Activated T-cell treated with anti-CD3 and anti-CD28 coated beads, Interleukin-2, amount 50 U/mL, for 4 hours (primary cell): ENCODE measurements at regions not wholly inside any gene's neighbourhood (a gene's known extent, or its start where the extent isn't known, plus 50 kb on each side); places are given as distances from the start of the nearest gene placed in this dataset.
"Not testable (repeated sequence)": the region's sequence is repeated elsewhere in the genome, so short reads cannot be mapped to it uniquely, and the experiment has no call there.

Experiments
- ATAC-seq, 2 donors: fragments of 200-7000 bp; cut with Tn5 transposase; one replicate each; pipeline ENCODE4 v1.10.0; 2021
- DNase-seq: peaks from one replicate; pipeline ENCODE4 v3.0.0-alpha.2; 2020
- H3K27me3 Mint-ChIP-seq: one replicate; pipeline ENCODE4 v1.8.0; 2021; ENCODE audit warnings: low read depth, mixed read lengths
- H3K36me3 Mint-ChIP-seq: one replicate; pipeline ENCODE4 v1.8.0; 2022; ENCODE audit warnings: mixed read lengths; ENCODE audit not compliant: insufficient read depth
- H3K4me1 Mint-ChIP-seq: one replicate; pipeline ENCODE4 v1.8.0; 2021; ENCODE audit warnings: low read depth, mixed read lengths
- H3K4me3 Mint-ChIP-seq: one replicate; pipeline ENCODE4 v1.8.0; 2021; ENCODE audit warnings: mild to moderate bottlenecking, moderate library complexity, mixed read lengths
- H3K9me3 Mint-ChIP-seq: one replicate; pipeline ENCODE4 v1.8.0; 2021; ENCODE audit warnings: mixed read lengths

DNA sequence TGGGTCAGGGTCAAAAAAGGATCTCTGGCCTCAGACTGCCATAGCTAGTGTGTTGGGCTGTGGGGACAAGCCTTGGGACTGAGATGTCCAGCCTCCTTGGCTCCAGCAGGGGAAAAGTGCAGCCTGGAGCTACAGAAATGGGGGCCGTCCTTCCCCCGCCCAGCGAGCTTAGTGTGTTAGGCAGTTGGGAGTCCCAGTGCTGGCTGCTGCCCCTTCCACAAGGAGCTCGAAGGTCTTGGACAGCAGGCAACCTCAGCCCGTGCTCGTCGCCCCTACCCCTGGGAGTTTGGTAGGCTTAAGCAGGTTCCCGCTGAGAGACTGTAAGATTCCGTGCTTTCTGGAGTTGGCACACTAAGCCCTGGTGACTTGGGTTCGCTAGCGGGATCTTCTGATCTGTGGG, 293.0 kb upstream of the CDH12 start:
- ATAC-seq (no peak), DNase-seq (no peak)
- H3K4me3 Mint-ChIP-seq: no peak overlapping the region
- no peaks in the 10 kb centered on the region for H3K4me1 Mint-ChIP-seq
- peaks cover 41% of the 10 kb centered on the region for H3K9me3 Mint-ChIP-seq
- no peaks in the 10 kb centered on the region for H3K27me3 Mint-ChIP-seq
- H3K36me3 Mint-ChIP-seq: no peaks in the 10 kb centered on the region

DNA sequence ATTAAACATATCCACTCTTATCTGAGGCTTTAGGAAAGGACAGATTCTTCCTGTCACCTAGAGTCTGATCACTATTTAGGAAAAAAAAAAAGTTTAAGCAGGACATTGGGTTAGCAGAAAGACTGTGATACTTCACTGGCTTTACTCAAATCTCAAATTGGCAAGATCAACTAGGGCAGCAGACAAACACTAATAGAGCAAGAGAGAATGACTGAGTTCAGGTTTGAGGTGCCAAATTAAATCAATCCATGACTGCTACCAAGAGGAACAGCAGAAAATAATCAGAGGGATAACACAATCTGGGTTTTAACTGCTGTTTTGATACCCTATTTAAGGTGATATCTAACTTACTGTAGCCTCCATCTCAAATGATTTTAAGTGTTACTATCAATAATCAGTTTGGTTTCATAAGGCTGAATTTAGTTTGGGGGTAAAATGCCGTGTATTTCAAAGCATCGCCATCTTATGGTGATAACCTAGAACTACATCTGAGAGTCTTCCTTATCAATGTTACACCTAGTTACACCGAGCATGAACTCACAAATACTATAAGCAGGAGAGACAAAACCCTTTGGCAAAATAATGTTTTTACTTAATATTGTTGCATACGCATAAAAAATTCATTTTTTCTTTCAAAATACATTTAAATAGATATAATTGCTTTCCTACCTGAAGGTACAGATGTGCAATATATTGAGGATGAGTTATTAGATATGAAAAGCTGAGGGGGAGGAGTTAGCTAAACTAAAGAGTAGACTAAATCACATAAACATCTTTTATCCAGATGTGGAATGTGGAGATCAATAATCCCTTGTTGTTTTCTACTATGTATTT, 286.4 kb upstream of the CDH12 start:
- ATAC-seq: no peak
- no peak for DNase-seq
- H3K27me3 Mint-ChIP-seq: no peaks in the 10 kb centered on the region
- H3K4me1 Mint-ChIP-seq: no peaks in the 10 kb centered on the region
- peaks cover 19% of the 10 kb centered on the region for H3K9me3 Mint-ChIP-seq
- H3K36me3 Mint-ChIP-seq: no peaks in the 10 kb centered on the region
- no peak overlapping the region for H3K4me3 Mint-ChIP-seq

GRCh38 chr5:23136958-23137357, 283.8 kb upstream of the CDH12 start:
- Mint-ChIP-seq H3K27me3 (no peaks in the 10 kb centered on the region), H3K4me3 (no peak overlapping the region), H3K36me3 (no peaks in the 10 kb centered on the region), H3K4me1 (no peaks in the 10 kb centered on the region), H3K9me3 (peaks cover 3% of the 10 kb centered on the region)
- ATAC-seq: no peak
- no peak for DNase-seq

DNA sequence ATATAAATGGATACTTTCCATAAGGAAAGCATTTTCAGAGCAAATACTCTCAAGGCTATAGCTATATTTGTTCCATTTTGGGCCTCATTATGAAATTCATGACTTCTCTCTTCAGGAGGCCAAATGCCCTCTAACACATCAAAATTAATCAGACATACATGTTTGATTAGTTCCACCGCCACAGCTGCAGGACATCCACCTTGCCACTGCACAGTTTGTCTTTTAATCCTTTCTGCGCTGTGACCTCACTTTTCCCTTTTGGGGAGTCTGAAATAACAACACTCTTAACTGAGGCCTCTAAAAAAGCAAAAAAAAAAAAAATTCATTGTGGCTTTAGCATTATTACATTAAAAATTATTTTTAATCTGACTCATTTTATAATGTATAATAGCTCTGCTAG, 279.1 kb upstream of the CDH12 start:
- no peaks in the 10 kb centered on the region for H3K36me3 Mint-ChIP-seq
- H3K4me3 Mint-ChIP-seq: no peak overlapping the region
- DNase-seq (no peak), ATAC-seq (no peak)
- H3K9me3 Mint-ChIP-seq: peaks cover 11% of the 10 kb centered on the region
- no peaks in the 10 kb centered on the region for H3K27me3 Mint-ChIP-seq
- H3K4me1 Mint-ChIP-seq: no peaks in the 10 kb centered on the region

GRCh38 chr5:23112237-23112636, 259.1 kb upstream of the CDH12 start:
- H3K27me3 Mint-ChIP-seq: no peaks in the 10 kb centered on the region
- ATAC-seq: no peak
- H3K9me3 Mint-ChIP-seq: peaks cover 12% of the 10 kb centered on the region
- H3K4me1 Mint-ChIP-seq: no peaks in the 10 kb centered on the region
- DNase-seq: no peak
- H3K36me3 Mint-ChIP-seq: no peaks in the 10 kb centered on the region
- no peak overlapping the region for H3K4me3 Mint-ChIP-seq

- Mint-ChIP-seq H3K4me3 (no peak overlapping the region), H3K36me3 (no peaks in the 10 kb centered on the region), H3K9me3 (peaks cover 25% of the 10 kb centered on the region), H3K27me3 (no peaks in the 10 kb centered on the region), H3K4me1 (no peaks in the 10 kb centered on the region)
- DNase-seq (no peak), ATAC-seq (no peak)
Measured at GRCh38 chr5:23105021-23105420, 251.9 kb upstream of the CDH12 start.

DNA sequence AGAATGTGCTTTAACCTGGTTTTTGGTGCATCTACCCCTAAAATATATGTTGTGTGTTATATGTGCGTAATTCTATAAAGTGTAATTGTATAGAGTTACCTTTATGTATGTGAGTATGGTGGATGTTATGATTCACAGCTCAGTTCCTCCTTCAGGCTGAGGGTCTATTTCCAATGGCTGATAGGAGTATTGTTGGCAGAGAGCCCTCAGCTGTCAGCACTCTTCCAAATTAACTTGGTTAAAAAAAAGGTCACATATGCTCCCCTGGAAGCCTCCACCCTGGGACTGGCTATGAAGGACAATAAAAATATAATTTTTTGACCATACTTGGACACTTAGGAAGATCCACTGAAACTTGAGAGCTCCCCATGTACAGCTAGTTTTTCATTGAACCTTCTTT, 250.4 kb upstream of the CDH12 start:
- H3K27me3 Mint-ChIP-seq: no peaks in the 10 kb centered on the region
- no peak for DNase-seq
- H3K4me1 Mint-ChIP-seq: no peaks in the 10 kb centered on the region
- no peak overlapping the region for H3K4me3 Mint-ChIP-seq
- ATAC-seq: no peak
- H3K36me3 Mint-ChIP-seq: no peaks in the 10 kb centered on the region
- H3K9me3 Mint-ChIP-seq: peaks cover 18% of the 10 kb centered on the region

- not testable (repeated sequence) for ATAC-seq, DNase-seq, H3K4me1 Mint-ChIP-seq, H3K4me3 Mint-ChIP-seq, H3K36me3 Mint-ChIP-seq, H3K9me3 Mint-ChIP-seq, H3K27me3 Mint-ChIP-seq
Measured at GRCh38 chr5:23095418-23095817, 242.3 kb upstream of the CDH12 start.

GRCh38 chr5:23089286-23089685, 236.1 kb upstream of the CDH12 start:
- no peak for ATAC-seq
- Mint-ChIP-seq H3K4me1 (no peaks in the 10 kb centered on the region), H3K36me3 (no peaks in the 10 kb centered on the region), H3K27me3 (no peaks in the 10 kb centered on the region), H3K4me3 (no peak overlapping the region), H3K9me3 (peaks cover 13% of the 10 kb centered on the region)
- DNase-seq: no peak

GRCh38 chr5:23084815-23085214, 231.7 kb upstream of the CDH12 start:
- no peaks in the 10 kb centered on the region for H3K4me1 Mint-ChIP-seq
- no peak for ATAC-seq

GRCh38 chr5:23072179-23072578, 219.0 kb upstream of the CDH12 start:
- DNase-seq: no peak
- H3K36me3 Mint-ChIP-seq: no peaks in the 10 kb centered on the region
- H3K4me3 Mint-ChIP-seq: no peak overlapping the region
- no peaks in the 10 kb centered on the region for H3K27me3 Mint-ChIP-seq
- peaks cover 7% of the 10 kb centered on the region for H3K9me3 Mint-ChIP-seq
- H3K4me1 Mint-ChIP-seq: no peaks in the 10 kb centered on the region
- no peak for ATAC-seq

More at GRCh38 chr5:23084815-23085214, 231.7 kb upstream of the CDH12 start:
- H3K9me3 Mint-ChIP-seq: peaks cover 13% of the 10 kb centered on the region
- H3K4me3 Mint-ChIP-seq: no peak overlapping the region
- DNase-seq: no peak
- H3K27me3 Mint-ChIP-seq: no peaks in the 10 kb centered on the region
- no peaks in the 10 kb centered on the region for H3K36me3 Mint-ChIP-seq

DNA sequence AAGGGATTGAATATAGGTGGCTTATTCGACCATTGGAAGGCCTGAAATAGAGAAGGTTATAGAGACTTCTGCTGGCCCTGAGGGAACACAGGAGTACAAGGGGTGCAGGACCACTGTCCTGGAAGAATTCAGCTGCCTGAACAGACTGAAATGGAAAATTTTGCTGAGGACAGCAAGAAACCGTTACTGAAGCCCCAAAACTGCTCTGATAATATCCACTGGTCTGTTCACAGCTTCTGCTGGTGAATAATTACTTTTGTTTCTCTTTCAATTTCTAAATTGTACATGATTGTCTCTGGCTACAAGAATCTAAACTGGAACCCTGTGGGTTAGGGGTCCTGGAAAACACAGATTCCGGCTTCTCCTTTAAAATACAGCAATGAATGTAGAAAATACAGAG, 218.5 kb upstream of the CDH12 start:
- no peak for DNase-seq
- no peaks in the 10 kb centered on the region for H3K4me1 Mint-ChIP-seq
- H3K36me3 Mint-ChIP-seq: no peaks in the 10 kb centered on the region
- peaks cover 4% of the 10 kb centered on the region for H3K9me3 Mint-ChIP-seq
- no peaks in the 10 kb centered on the region for H3K27me3 Mint-ChIP-seq
- ATAC-seq: no peak
- no peak overlapping the region for H3K4me3 Mint-ChIP-seq

- Mint-ChIP-seq H3K9me3 (peaks cover 7% of the 10 kb centered on the region), H3K27me3 (no peaks in the 10 kb centered on the region), H3K36me3 (no peaks in the 10 kb centered on the region), H3K4me1 (no peaks in the 10 kb centered on the region), H3K4me3 (no peak overlapping the region)
- ATAC-seq: no peak
- DNase-seq: no peak
Measured at GRCh38 chr5:23064710-23065109, 211.6 kb upstream of the CDH12 start.

GRCh38 chr5:23053846-23054245, 200.7 kb upstream of the CDH12 start:
- Mint-ChIP-seq H3K9me3 (peaks cover 16% of the 10 kb centered on the region), H3K36me3 (no peaks in the 10 kb centered on the region), H3K27me3 (no peaks in the 10 kb centered on the region), H3K4me1 (no peaks in the 10 kb centered on the region), H3K4me3 (no peak overlapping the region)
- ATAC-seq (no peak), DNase-seq (no peak)

- H3K9me3 Mint-ChIP-seq: peaks cover 5% of the 10 kb centered on the region
- no peaks in the 10 kb centered on the region for H3K36me3 Mint-ChIP-seq
- H3K4me1 Mint-ChIP-seq: no peaks in the 10 kb centered on the region
- ATAC-seq (no peak), DNase-seq (no peak)
- no peak overlapping the region for H3K4me3 Mint-ChIP-seq
- no peaks in the 10 kb centered on the region for H3K27me3 Mint-ChIP-seq
Measured at GRCh38 chr5:23042226-23042625, 189.1 kb upstream of the CDH12 start.
